ENCODE measurements at regions not wholly inside any gene's neighbourhood (a gene's known extent, or its start where the extent isn't known, plus 50 kb on each side); places are given as distances from the start of the nearest gene placed in this dataset.

GRCh38 chr2:16279201-16279570, 338.8 kb downstream of the MYCN start:
- TF ChIP-seq CHD2 (IDR thresholded peaks at IDR 0.05; ENCODE audit: low read length, partially characterized antibody) (no peak), FOXJ3 (CRISPR knock-in tag; IDR thresholded peaks at IDR 0.05) (no peak), EP300 (IDR thresholded peaks at IDR 0.05; ENCODE audit: borderline replicate concordance in 1 of 2, low read depth in 1 of 2, low read length in 1 of 2) (no peak), MAX (IDR thresholded peaks at IDR 0.05; ENCODE audit: low read depth) (no peak), POLR2AphosphoS5 (IDR thresholded peaks at IDR 0.05; ENCODE audit: low read depth, low read length) (no peak)
- TF ChIP-seq, protein P1, sequence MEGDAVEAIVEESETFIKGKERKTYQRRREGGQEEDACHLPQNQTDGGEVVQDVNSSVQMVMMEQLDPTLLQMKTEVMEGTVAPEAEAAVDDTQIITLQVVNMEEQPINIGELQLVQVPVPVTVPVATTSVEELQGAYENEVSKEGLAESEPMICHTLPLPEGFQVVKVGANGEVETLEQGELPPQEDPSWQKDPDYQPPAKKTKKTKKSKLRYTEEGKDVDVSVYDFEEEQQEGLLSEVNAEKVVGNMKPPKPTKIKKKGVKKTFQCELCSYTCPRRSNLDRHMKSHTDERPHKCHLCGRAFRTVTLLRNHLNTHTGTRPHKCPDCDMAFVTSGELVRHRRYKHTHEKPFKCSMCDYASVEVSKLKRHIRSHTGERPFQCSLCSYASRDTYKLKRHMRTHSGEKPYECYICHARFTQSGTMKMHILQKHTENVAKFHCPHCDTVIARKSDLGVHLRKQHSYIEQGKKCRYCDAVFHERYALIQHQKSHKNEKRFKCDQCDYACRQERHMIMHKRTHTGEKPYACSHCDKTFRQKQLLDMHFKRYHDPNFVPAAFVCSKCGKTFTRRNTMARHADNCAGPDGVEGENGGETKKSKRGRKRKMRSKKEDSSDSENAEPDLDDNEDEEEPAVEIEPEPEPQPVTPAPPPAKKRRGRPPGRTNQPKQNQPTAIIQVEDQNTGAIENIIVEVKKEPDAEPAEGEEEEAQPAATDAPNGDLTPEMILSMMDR (IDR thresholded peaks at IDR 0.05) = no peak
